GM19324 (cell line): ENCODE measurements at regions not wholly inside any gene's neighbourhood (a gene's known extent, or its start where the extent isn't known, plus 50 kb on each side); places are given as distances from the start of the nearest gene placed in this dataset.
"Not testable (repeated sequence)": the region's sequence is repeated elsewhere in the genome, so short reads cannot be mapped to it uniquely, and the experiment has no call there.

ENCODE experiments used
- ATAC-seq: cut with Tn5 transposase; IDR thresholded peaks from one replicate; pipeline ENCODE4 v1.9.1; 2021; ENCODE audit warnings: mild to moderate bottlenecking, moderate library complexity; ENCODE audit not compliant: unreplicated experiment, low FRiP score

- ATAC-seq, result no peak
These were observed 438.9 kb upstream of the ZNF337 start for GRCh38 chr20:26135325-26136110.

DNA sequence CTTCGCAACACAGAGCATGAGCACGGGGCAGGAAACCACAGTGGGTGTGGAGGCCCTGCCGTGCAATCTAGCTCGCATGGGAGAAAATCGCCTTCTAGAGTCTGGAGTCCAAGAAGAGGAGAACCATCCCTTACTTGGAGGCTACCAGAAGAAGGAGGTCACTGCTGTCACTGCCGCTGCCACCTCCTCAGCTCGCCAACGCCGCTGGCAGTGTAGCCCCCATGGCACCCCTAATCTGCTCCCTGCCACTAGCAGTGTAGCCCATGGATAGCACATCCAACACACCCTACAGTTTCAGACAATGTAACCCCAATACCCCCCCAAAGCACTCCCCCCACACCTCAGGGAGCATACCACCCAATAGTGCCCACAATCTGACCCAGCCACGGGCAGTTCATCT is 438.0 kb upstream of the ZNF337 start:
- ATAC-seq, result no peak

GRCh38 chr20:26133794-26134193 is 437.1 kb upstream of the ZNF337 start:
- ATAC-seq, result not testable (repeated sequence)

DNA sequence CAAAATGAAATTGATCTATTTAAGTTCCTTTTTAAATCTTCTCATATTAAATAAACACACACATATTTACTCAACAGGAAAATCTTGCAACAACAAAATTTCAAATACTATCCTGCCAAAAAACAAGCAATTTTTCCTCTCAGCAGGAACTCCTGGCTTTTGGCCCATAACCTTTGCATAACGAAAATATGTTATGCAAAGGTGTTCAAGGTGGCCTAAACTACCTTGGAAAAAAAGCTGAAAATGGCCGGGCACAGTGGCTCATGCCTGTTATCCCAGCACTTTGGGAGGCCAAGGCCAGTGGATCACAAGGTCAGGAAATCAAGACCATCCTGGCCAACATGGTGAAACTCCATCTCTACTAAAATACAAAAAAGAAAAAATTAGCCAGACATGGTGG is 424.3 kb upstream of the ZNF337 start:
- not testable (repeated sequence) for ATAC-seq

DNA sequence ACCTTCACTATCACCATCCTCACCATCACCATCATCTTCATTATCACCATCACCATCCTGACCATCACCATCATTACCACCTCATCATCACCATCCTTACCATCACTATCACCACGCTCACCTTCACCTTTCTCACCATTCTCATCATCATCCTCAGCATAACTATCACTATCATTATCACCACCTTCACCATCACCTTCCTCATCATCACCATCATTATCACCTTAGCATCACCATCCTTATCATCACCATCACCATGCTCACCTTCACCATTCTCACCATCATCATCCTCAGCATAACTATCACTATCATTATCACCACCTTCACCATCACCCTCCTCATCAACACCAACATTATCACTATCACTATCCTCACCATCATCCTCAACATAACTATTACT is 397.8 kb upstream of the ZNF337 start:
- ATAC-seq, result not testable (repeated sequence)

- ATAC-seq, result not testable (repeated sequence)
These were observed 395.3 kb upstream of the ZNF337 start for GRCh38 chr20:26091921-26092320.

- ATAC-seq, result not testable (repeated sequence)
These were observed 389.5 kb upstream of the ZNF337 start for GRCh38 chr20:26086195-26086594.

DNA sequence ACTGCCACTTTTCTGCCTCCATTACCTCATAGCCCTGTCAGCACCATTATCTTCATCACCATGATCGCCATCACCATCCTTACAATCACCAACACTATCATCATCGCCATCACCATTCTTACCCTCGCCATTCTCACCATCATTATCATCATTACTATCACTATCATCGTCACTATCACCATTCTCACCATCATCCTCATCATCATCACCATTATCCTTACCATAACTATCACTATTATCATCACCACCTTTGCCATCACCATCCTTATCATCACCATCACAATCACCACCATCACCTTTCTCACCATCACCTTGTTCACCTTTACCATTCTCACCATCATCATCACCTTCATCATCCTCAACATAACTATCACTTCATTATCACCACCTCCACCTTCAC is 377.3 kb upstream of the ZNF337 start:
- not testable (repeated sequence) for ATAC-seq

DNA sequence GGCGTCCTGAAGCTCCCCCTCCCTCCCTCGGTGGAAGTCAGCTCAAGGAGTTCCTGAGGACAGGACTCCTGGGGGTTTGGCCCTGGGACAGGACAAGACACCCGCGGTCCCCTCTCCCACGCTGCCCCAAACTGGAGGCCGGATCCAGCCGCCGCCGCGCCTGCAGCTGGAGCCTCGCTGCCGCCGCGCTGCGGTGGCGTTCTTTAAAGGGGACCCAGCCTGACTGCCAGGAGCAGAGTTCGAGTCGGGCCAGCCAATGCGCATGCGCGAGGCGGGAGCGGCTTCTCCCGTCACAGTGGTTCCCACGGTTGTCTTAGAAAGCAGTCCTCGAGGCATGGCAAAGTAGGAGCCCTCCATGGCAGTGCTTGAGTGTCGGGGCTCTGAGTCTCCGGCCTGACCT is 362.7 kb upstream of the ZNF337 start:
- ATAC-seq, result not testable (repeated sequence)

DNA sequence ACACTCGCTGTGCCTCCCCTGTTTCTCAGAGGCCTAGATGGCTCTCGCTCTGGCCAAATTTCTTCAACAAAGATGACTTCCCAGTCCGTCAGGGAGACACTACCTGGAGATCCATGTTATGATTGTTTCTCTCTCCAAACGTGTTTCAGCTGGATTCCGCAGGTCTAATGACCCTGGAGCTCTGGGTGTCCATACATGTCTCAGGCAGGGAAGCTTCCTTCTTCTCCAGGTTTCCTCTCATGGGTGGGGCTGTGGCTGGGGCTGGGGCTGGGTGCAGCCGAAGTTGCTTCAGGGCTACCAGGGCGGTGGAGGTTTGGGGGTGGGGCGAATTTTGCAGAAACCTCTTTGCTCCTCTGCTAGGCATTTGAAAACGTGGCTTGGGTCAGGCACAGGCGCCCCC is 361.8 kb upstream of the ZNF337 start:
- ATAC-seq, result not testable (repeated sequence)

DNA sequence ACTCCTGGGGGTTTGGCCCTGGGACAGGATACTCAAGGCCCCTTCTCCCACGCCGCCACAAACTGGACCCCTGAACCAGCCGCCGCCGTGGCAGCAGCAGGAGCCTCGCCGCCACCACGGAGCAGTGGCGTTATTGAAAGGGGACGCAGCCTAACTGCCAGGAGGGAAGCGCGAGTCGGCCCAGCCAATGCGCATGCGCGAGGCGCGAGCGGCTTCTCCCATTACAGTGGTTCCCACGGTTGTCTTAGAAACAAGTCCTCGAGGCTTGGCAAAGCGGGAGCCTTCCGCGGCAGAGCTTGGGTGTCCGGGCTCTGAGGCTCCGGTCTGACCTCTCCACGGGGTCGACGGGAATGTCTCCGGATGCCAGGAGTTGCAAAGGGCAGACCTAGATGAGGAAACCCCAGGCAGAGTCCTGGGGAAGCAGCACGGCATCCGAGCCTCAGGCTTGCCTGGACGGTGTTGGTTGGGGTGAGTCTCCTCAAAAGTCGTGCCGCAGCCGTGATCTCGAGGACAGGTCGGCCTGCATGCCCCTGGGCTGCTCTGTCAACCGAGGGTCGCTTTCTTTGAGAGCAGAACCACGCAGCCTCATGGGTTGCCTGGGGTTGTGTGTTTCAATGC is 360.6 kb upstream of the ZNF337 start:
- ATAC-seq, result not testable (repeated sequence)

DNA sequence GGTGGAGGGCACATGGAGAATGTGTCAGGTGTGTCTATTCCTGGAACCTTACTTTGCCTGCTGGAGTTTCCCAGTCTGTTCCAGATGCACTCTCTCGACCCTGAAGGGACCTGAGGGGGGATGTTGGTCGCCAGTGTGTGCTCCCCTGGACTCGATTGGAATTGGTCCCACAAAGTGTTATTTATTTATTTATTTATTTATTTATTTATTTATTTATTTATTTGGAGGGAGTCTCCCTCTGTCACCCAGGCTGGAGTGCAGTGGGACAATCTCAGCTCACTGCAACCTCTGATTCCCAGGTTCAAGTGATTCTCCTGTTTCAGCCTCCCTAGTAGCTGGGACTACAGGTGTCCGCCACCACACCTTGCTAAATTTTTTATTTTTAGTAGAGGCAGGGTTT is 329.1 kb upstream of the ZNF337 start:
- not testable (repeated sequence) for ATAC-seq

GRCh38 chr20:26010942-26011276 is 314.3 kb upstream of the ZNF337 start:
- ATAC-seq, result not testable (repeated sequence)

DNA sequence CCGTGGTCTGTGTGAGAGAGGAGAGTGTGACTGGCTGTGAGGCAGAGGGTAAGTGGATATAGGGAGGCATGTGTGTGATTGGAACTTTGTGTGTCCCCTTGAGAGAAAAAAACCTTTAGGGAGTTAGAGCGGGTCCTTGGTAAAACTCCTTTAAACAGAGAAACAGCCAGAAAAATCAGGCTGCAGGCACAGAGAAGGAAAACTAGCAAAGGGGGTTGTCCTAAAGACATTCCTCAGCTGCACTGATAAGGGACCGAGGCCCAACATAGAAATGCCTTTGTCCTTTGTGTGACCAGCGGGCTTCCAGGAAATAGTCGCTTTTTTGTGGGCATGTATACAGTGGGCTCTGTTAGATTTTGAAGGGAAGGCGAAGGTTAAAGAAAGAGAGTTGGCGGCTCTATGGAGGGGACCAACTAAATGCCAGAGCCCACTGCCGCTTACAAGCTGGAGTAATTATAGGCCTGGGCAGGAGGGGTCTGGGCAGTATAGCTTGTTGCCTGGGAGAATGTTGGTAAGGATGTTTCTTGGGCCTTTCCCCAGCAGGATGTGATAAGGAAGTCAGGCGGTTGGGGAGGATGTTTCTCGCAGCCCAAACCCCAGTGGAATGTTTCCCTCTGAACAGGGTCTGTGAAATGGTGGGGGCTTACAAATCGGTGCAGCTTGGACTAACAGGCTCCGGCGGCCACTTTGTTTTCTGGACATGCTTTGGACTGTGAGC is 313.7 kb upstream of the ZNF337 start:
- ATAC-seq, result not testable (repeated sequence)

- not testable (repeated sequence) for ATAC-seq
These were observed 313.0 kb upstream of the ZNF337 start for GRCh38 chr20:26009402-26010223.

DNA sequence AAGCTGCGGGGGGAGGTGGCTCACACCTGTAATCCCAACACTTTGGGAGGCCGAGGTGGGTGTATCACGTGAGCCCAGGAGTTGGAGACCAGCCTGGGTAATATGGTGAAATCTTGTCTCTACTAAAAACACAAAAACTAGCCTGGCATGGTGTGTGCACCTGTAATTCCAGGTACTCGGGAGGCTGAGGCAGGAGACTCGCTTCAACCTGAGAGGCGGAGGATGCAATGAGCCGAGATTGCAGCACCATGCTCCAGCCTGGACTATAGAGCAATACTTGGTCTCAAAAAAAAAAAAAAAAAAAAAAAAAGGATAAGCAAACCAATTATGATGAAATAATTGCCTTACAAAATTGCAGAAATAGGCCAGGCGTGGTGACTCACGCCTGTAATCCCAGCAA is 311.4 kb upstream of the ZNF337 start:
- not testable (repeated sequence) for ATAC-seq

- ATAC-seq, result not testable (repeated sequence)
These were observed 309.5 kb upstream of the ZNF337 start for GRCh38 chr20:26006164-26006563.

DNA sequence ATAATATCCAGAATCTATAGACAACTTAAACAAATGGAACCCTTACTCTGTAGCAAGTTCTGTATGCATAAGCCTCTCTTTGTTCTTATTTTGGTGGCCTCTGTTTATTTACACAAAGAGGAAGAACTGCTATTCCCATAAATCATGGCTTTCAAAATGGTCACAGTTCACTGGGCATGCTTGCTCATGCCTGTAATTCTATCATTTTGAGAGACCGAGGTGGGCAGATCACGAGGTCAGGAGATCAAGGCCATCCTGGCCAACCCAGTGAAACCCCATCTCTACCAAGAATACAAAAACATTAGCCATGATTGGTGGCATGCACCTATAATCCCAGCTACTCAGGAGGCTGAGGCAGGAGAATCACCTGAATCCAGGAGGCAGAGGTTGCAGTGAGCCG is 307.3 kb upstream of the ZNF337 start:
- ATAC-seq, result not testable (repeated sequence)

DNA sequence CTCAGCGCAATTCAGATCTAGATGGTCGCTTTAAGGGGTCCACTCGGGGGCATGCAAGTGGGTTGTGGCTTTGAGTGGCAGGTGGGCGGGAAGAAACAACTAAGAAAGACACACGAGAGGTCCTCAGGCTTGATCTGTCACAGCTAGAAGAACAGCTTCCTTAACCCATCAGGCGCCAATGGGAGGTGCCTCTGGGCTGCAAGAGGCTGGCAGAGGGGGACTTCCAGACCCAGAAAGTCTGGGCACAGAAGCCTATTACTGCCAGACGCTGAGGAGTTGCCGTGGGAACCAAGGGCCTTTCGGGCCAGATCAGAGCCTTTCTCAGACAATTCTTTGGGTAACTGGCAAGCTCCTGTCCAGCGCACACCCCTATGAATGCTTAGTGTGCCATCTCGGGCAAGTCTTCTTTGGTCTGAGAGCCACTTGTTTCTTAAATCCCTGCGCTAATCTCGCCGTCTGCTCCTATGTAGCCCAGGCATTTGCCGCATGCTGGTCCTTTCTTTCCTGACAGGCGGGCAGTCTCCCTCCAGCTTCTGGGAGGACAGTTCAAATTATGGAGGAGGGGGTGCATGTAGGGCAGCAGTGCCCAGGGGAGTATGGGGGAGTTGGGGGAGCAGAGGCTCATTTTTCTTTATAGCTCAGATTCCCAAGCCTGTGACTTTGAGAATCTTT is 300.9 kb upstream of the ZNF337 start:
- ATAC-seq, result not testable (repeated sequence)

DNA sequence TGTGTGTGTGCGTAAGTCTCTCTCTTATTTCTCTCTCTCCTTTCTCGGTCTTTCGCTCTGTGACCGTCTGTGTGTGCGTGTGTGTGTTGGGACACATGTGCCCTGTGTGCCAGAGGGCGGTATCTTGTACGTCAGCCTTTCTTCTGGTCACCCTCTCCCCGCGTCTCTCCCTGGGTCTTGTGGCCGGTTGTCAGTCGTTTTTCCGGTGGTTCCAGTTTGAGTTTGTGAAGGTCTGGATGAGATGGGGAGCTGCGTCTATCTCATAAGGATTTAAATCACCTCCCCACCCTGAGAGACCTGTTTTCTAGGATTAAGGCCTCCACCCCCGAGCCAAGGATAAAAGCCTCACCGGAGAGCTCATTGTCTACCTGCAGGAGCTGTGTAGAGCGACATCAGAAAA is 295.5 kb upstream of the ZNF337 start:
- ATAC-seq, result no peak
